ENCODE measurements at regions not wholly inside any gene's neighbourhood (a gene's known extent, or its start where the extent isn't known, plus 50 kb on each side); places are given as distances from the start of the nearest gene placed in this dataset.
"Not testable (repeated sequence)": the region's sequence is repeated elsewhere in the genome, so short reads cannot be mapped to it uniquely, and the experiment has no call there.

DNA sequence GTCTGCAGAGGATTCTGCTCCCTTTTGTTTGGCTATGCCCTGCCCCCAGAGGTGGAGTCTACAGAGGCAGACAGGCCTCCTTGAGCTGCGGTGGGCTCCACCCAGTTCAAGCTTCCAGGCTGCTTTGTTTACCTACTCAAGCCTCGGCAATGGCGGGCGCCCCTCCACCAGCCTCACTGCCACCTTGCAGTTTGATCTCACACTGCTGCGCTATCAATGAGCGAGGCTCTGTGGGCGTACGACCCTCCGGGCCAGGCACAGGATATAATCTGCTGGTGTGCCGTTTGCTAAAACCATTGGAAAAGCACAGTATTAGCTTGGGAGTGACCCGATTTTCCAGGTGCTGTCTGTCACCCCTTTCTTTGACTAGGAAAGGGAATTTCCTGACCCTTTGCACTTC, 195.1 kb upstream of the GIMD1 start:
- H3K27me3 Mint-ChIP-seq; intact Hi-C loops (cut with micrococcal nuclease); H3K27ac Mint-ChIP-seq; CTCF ChIA-PET; DNase-seq; H3K4me3 Mint-ChIP-seq; H3K4me1 Mint-ChIP-seq (ENCODE audit: low read depth); H3K36me3 Mint-ChIP-seq; POLR2A ChIA-PET: not testable (repeated sequence)
- H3K9me3 Mint-ChIP-seq, result peaks cover 20% of the 10 kb centered on the region

DNA sequence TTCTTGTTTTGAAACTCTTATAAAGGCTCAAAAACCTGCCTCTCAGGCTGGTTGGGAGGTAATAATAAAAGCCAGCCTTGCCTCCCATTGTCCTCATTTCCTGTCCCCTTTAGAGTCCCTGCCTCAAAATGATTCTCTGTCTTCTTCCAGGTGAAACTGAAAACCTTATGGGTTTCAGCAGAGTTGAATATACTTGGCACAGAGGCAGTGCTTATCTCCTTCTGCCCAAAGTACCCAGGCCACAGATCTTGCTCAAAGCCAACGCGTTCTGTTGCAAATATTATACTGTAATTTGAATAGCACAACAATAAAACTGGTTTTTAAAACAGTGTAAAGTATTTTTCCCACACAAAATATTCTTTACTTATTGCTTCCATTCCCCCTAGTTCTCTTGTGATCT, 183.1 kb upstream of the GIMD1 start:
- Mint-ChIP-seq H3K4me1 (ENCODE audit: low read depth) (no peaks in the 10 kb centered on the region), H3K9me3 (peaks cover 8% of the 10 kb centered on the region), H3K4me3 (no peak overlapping the region), H3K27ac (no peak overlapping the region), H3K36me3 (no peaks in the 10 kb centered on the region), H3K27me3 (no peaks in the 10 kb centered on the region)
- no peak for DNase-seq
- ChIA-PET CTCF (interaction anchor here (0.6 kb wide), 1 partner anchor 175 kb away, joined by 3 read pairs; no protein-coding TSS in a partner anchor), POLR2A (no interaction called here)
- intact Hi-C loops (cut with micrococcal nuclease), result no loop called here

DNA sequence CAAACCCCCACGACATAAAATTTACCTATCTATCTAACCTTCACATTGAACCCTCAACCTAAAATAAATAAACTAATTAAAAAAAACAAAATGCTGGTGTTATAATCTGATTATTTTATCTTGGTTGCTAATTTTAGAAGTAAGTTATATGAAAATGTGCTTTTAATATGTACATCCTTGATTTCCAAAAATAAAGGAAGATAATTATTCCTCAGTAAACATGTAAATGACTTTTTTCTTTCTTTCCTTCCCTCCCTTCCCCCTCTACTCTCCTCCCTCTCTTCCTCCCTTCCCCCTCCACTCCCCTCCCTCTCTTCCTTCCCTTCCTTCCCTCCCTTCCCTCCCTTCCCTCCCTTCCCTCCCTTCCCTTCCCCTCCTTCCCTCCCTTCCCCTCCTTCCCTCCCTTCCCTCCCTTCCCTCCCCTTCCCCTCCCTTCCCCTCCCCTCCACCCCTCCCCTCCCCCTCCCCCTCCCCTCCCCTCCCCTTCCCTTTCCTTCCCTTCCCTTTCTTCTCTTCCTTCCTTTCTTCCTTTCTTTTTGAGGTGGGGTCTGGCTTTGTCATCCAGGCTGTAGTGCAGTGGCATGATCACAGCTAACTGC, 180.0 kb upstream of the GIMD1 start:
- intact Hi-C loops (cut with micrococcal nuclease), result no loop called here

DNA sequence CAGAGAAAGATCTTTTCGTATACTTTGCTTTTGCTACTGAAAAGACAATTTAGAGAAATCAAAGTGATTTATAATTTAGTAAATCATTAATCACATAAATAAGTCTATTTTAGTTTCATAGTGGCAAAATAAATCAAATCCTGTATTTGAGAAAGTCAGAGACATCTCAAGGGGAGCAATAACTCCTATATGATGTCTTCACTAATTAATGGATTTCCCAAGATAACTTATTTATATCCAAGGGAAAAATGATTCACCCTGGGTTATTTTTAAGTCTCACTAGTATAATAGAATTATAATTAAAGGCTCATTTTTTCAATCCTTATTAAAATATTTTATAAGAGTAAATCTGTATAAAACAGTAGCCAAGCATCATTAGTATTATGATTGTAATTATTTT, 177.8 kb upstream of the GIMD1 start:
- intact Hi-C loops (cut with micrococcal nuclease), result no loop called here
- H3K27me3 Mint-ChIP-seq, result no peaks in the 10 kb centered on the region
- no peaks in the 10 kb centered on the region for H3K36me3 Mint-ChIP-seq
- no peak for DNase-seq
- ChIA-PET POLR2A (no interaction called here), CTCF (no interaction called here)
- peaks cover 7% of the 10 kb centered on the region for H3K9me3 Mint-ChIP-seq
- H3K4me1 Mint-ChIP-seq (ENCODE audit: low read depth), result no peaks in the 10 kb centered on the region
- no peak overlapping the region for H3K4me3 Mint-ChIP-seq
- no peak overlapping the region for H3K27ac Mint-ChIP-seq

More for the DNA sequence above, 180.0 kb upstream of the GIMD1 start:
- Mint-ChIP-seq H3K27me3 (no peaks in the 10 kb centered on the region), H3K4me3 (no peak overlapping the region), H3K27ac (no peak overlapping the region), H3K9me3 (peaks cover 8% of the 10 kb centered on the region), H3K4me1 (ENCODE audit: low read depth) (no peaks in the 10 kb centered on the region), H3K36me3 (no peaks in the 10 kb centered on the region)
- DNase-seq, result no peak
- ChIA-PET CTCF (no interaction called here), POLR2A (no interaction called here)

DNA sequence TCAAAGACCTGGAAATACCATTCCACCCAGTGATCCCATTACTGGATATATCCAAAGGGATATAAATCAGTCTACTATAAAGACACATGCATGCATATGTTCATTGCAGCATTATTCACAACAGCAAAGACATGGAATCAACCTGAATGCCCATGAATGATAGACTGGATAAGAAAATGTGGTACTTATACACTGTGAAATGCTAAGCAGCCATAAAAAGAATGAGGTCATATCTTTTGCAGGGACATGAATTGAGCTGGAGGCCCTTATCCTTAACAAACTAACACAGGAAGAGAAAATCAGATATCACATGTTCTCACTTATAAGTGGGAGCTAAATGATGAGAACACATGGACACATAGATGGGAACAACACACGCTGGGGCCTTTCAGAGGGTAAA, 174.0 kb upstream of the GIMD1 start:
- H3K27ac Mint-ChIP-seq; intact Hi-C loops (cut with micrococcal nuclease); H3K4me3 Mint-ChIP-seq; H3K36me3 Mint-ChIP-seq; CTCF ChIA-PET; DNase-seq; H3K9me3 Mint-ChIP-seq; H3K27me3 Mint-ChIP-seq; H3K4me1 Mint-ChIP-seq (ENCODE audit: low read depth); POLR2A ChIA-PET: not testable (repeated sequence)

DNA sequence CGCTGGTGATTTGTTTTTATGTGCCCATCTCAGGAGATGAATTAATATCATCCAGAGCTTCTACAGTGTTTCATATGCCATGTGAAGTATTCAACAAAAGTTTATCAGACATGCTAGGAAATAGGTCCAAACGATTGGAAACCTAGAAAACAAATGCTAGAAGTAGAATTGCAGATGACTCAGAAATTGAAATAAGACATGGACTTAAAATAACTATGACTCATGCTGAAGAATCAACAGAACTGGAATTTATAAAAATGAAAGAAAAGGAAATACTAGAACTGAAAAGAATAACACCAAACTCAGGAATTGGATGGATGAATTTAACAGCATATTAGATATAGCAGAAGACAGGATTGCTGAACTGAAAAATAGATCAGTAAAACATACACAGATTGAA, 172.7 kb upstream of the GIMD1 start:
- Mint-ChIP-seq H3K27ac (no peak overlapping the region), H3K27me3 (no peaks in the 10 kb centered on the region), H3K9me3 (peaks cover 2% of the 10 kb centered on the region), H3K4me1 (ENCODE audit: low read depth) (no peaks in the 10 kb centered on the region), H3K4me3 (no peak overlapping the region), H3K36me3 (no peaks in the 10 kb centered on the region)
- CTCF ChIA-PET, result no interaction called here
- POLR2A ChIA-PET, result no interaction called here
- intact Hi-C loops (cut with micrococcal nuclease), result no loop called here
- no peak for DNase-seq

DNA sequence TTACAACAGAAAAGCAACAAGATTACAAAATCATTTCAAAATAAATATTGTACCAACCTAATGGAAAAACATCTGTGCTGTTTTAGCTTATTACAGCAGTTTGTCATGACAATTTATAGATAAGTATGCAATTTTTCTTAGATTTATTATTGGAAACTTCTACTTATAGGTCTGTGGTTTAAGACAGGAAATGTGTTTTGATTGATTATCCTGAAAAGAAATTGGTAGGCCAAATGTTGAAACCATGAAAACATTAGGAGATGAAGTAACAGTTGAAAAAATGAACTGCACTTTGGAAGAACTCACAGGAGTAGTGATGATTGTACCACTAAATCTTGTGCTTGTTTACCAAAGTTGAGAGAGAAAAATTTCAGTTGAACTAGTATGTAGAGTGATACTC, 162.2 kb upstream of the GIMD1 start:
- no peaks in the 10 kb centered on the region for H3K4me1 Mint-ChIP-seq (ENCODE audit: low read depth)
- ChIA-PET CTCF (no interaction called here), POLR2A (no interaction called here)
- no peak overlapping the region for H3K4me3 Mint-ChIP-seq
- H3K27me3 Mint-ChIP-seq, result no peaks in the 10 kb centered on the region
- intact Hi-C loops (cut with micrococcal nuclease), result no loop called here
- no peak overlapping the region for H3K27ac Mint-ChIP-seq
- peaks cover 2% of the 10 kb centered on the region for H3K9me3 Mint-ChIP-seq
- DNase-seq, result no peak
- no peaks in the 10 kb centered on the region for H3K36me3 Mint-ChIP-seq

DNA sequence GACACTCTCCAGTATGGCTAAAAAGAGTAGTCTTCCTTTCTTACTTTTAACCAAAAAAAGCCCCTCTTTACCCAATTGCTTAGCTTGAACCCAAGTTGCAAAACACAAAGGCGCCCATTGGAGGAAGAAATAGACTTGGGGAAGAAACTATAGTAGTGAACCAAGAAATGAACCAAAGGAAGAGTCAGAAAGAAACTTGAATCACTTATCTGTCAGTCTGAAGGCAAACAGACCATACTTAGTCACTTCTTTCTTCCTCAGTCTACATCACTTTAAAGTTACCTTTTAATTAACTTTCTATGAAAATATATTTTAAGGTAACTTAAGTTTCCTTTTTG, 161.4 kb upstream of the GIMD1 start:
- ChIA-PET CTCF (no interaction called here), POLR2A (no interaction called here)
- Mint-ChIP-seq H3K27me3 (no peaks in the 10 kb centered on the region), H3K27ac (no peak overlapping the region), H3K4me3 (no peak overlapping the region), H3K36me3 (no peaks in the 10 kb centered on the region), H3K9me3 (no peaks in the 10 kb centered on the region), H3K4me1 (ENCODE audit: low read depth) (no peaks in the 10 kb centered on the region)
- intact Hi-C loops (cut with micrococcal nuclease), result no loop called here
- DNase-seq, result no peak

DNA sequence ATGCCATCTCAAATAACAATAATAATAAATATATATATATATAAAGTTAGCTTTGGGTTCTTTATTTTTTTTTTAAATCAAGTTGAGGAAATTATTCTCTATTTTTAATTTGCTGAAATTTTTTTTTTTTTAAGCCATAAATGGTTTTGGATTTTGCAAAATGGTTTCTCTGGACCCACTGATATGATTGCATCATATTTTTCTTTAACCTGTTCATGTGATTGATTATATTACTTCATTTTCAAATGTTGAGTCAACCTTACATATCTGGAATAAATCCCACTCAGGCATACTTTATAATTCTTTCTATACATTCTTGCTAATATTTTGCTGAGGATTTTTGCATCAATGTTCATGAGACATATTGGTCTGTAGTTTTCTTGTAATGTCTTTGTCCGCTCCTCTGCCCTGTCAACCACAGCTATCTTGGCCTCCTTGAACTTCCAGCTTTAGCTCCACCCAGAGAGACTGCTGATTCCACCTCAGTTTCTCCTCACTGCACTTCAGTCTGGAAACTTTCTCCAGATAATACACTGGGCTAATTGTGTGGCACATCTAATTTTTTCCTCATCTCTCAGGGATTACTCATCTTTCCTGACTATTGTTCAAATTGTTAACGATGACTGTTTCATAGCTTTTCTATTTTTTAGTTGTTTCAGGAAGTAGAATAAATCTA, 160.9 kb upstream of the GIMD1 start:
- Mint-ChIP-seq H3K4me1 (ENCODE audit: low read depth) (no peaks in the 10 kb centered on the region), H3K36me3 (no peaks in the 10 kb centered on the region), H3K27ac (no peak overlapping the region), H3K9me3 (no peaks in the 10 kb centered on the region), H3K27me3 (no peaks in the 10 kb centered on the region), H3K4me3 (no peak overlapping the region)
- intact Hi-C loops (cut with micrococcal nuclease), result no loop called here
- CTCF ChIA-PET, result no interaction called here
- no peak for DNase-seq
- POLR2A ChIA-PET, result no interaction called here

DNA sequence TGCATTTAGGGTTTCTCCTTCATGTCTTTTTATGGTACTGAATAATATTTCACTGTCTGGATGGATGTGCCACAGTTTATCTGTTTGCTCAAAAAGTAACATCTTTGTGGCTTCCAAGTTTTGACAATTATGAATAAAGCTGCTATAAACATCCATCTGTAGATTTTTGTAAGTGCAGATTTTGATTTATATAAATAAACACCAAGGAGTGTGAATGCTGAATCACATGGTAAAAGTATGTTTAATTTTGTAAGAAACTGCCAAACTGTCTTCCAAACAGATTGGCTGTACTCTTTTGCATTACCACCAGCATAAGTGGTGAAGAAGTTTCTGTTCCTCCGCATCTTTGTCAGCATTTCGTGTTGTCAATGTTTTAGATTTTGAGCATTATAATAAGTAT, 158.7 kb upstream of the GIMD1 start:
- Mint-ChIP-seq H3K4me1 (ENCODE audit: low read depth) (no peaks in the 10 kb centered on the region), H3K36me3 (no peaks in the 10 kb centered on the region), H3K9me3 (no peaks in the 10 kb centered on the region), H3K27me3 (peaks cover 4% of the 10 kb centered on the region), H3K4me3 (no peak overlapping the region), H3K27ac (no peak overlapping the region)
- CTCF ChIA-PET, result no interaction called here
- intact Hi-C loops (cut with micrococcal nuclease), result no loop called here
- POLR2A ChIA-PET, result no interaction called here
- no peak for DNase-seq

DNA sequence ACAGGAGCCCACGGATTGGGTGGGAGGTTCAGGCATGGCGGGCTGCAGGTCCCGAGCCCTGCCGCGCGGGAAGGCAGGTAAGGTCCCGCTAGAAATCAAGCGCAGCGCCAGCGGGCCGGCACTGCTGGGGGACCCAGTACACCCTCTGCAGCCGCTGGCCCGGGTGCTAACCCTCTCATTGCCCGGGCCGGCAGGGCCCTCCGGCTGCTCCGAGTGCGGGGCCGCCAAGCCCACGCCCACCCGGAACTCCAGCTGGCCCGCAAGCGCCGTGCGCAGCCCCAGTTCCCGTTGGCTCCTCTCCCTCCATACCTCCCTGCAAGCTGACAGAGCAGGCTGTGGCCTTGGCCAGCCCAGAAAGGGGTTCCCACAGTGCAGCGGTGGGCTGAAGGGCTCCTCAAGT, 156.8 kb upstream of the GIMD1 start:
- POLR2A ChIA-PET; intact Hi-C loops (cut with micrococcal nuclease); H3K27ac Mint-ChIP-seq; DNase-seq; H3K36me3 Mint-ChIP-seq; H3K9me3 Mint-ChIP-seq; H3K4me3 Mint-ChIP-seq; H3K27me3 Mint-ChIP-seq; H3K4me1 Mint-ChIP-seq (ENCODE audit: low read depth); CTCF ChIA-PET: not testable (repeated sequence)

DNA sequence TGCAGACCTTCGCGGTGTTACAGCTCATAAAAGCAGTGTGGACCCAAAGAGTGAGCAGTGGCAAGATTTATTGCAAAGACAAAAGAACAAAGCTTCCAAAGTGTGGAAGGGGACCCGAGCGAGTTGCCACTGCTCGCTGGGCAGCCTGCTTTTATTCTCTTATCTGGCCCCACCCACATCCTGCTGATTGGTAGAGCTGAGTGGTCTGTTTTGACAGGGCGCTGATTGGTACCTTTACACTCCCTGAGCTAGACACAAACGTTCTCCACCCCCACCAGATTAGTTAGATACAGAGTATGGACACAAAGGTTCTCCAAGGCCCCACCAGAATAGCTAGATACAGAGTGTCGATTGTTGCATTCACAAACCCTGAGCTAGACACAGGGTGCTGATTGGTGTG, 156.2 kb upstream of the GIMD1 start:
- POLR2A ChIA-PET; H3K4me3 Mint-ChIP-seq; H3K36me3 Mint-ChIP-seq; H3K9me3 Mint-ChIP-seq; H3K4me1 Mint-ChIP-seq (ENCODE audit: low read depth); DNase-seq; H3K27me3 Mint-ChIP-seq; CTCF ChIA-PET; H3K27ac Mint-ChIP-seq; intact Hi-C loops (cut with micrococcal nuclease): not testable (repeated sequence)

DNA sequence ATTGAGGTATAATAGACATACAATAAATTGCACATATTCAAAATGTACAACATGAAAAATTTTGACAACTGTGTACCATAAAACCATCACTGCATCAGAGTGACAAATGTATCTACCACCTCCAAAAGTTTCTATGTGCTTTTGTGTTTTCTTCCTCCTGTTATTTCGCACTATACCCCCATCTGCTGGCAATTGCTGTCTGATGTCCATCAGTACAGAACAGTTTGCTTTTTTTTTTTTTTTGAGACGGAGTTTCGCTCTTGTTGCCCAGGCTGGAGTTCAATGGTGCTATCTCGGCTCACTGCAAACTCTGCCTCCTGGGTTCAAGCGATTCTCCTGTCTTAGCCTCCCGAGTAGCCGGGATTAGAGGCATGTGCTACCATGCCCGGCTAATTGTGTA, 154.3 kb upstream of the GIMD1 start:
- H3K36me3 Mint-ChIP-seq, result no peaks in the 10 kb centered on the region
- no peak for DNase-seq

More for the DNA sequence above, 154.3 kb upstream of the GIMD1 start:
- CTCF ChIA-PET, result no interaction called here
- Mint-ChIP-seq H3K4me3 (no peak overlapping the region), H3K9me3 (no peaks in the 10 kb centered on the region), H3K27me3 (peaks cover 4% of the 10 kb centered on the region), H3K4me1 (ENCODE audit: low read depth) (no peaks in the 10 kb centered on the region), H3K27ac (no peak overlapping the region)
- intact Hi-C loops (cut with micrococcal nuclease), result no loop called here
- POLR2A ChIA-PET, result no interaction called here

Measured in activated CD4-positive, alpha-beta memory T cell treated with anti-CD3 and anti-CD28 coated beads for 36 hours (primary cell).